ENCODE measurements at regions not wholly inside any gene's neighbourhood (a gene's known extent, or its start where the extent isn't known, plus 50 kb on each side); places are given as distances from the start of the nearest gene placed in this dataset.

GRCh38 chr2:58916063-58916462 is 674.9 kb upstream of the FANCL start:
- POLR2A ChIA-PET: no interaction called here
- Histone ChIP-seq H3K4me2 (replicated peaks; ENCODE audit: low read depth, low read length, poor library complexity, severe bottlenecking) (no peak overlapping the region), H3K9ac (ENCODE audit: low read length) (no peak overlapping the region), H3K4me3 (ENCODE audit: control extremely low read depth in 1 of 5, extremely low read depth in 1 of 5, insufficient read depth in 1 of 5, low read depth in 2 of 5, low read length in 4 of 5) (no peak overlapping the region), H3K27me3 (replicated peaks in 1 of 4; ENCODE audit: control extremely low read depth in 1 of 4, control insufficient read depth in 3 of 4, insufficient read depth in 4 of 4, low read length in 3 of 4) (no peaks in the 10 kb centered on the region), H2AFZ (ENCODE audit: insufficient read depth, low read depth, low read length, poor library complexity, severe bottlenecking) (no peak overlapping the region), H3K4me1 (ENCODE audit: control insufficient read depth in 2 of 2, insufficient read depth in 2 of 2, low read length in 2 of 2) (no peaks in the 10 kb centered on the region), H3K79me2 (ENCODE audit: control insufficient read depth, insufficient read depth, low read length) (no peaks in the 10 kb centered on the region), H3K27ac (ENCODE audit: low read length in 2 of 2) (no peak overlapping the region), H4K20me1 (ENCODE audit: control insufficient read depth, insufficient read depth, low read length, poor library complexity, severe bottlenecking) (no peaks in the 10 kb centered on the region), H3K36me3 (replicated peaks in 1 of 2; ENCODE audit: control extremely low read depth in 1 of 2, control insufficient read depth in 1 of 2, extremely low read depth in 1 of 2, insufficient read depth in 2 of 2, low read length in 1 of 2) (no peaks in the 10 kb centered on the region), H3K9me3 (ENCODE audit: control extremely low read depth in 1 of 3, control insufficient read depth in 2 of 3, insufficient read depth in 1 of 3, low read length in 2 of 3) (no peaks in the 10 kb centered on the region)
- intact Hi-C loops (cut with micrococcal nuclease): no loop called here
- CTCF ChIA-PET: no interaction called here
- no peak for ATAC-seq (ENCODE audit: low read depth)
- Mint-ChIP-seq H3K27ac (no peak overlapping the region), H3K4me1 (no peaks in the 10 kb centered on the region), H3K27me3 (peaks cover 4% of the 10 kb centered on the region), H3K9me3 (ENCODE audit: insufficient read depth) (no peaks in the 10 kb centered on the region), H3K4me3 (no peak overlapping the region)
- TF ChIP-seq EZH2 (IDR thresholded peaks at IDR 0.05; ENCODE audit: borderline replicate concordance, insufficient read depth, low read depth, low read length, poor library complexity, severe bottlenecking) (no peak), CTCF (IDR thresholded peaks at IDR 0.05) (no peak)
- DNase-seq: no peak
- WGBS (ENCODE audit: insufficient coverage): 75% methylated on average over 1 of the region's 3 CpGs

GRCh38 chr2:58914733-58915505 is 673.8 kb upstream of the FANCL start:
- intact Hi-C loops (cut with micrococcal nuclease): no loop called here
- H2AFZ ChIP-seq (ENCODE audit: insufficient read depth, low read depth, low read length, poor library complexity, severe bottlenecking): no peak overlapping the region
- POLR2A ChIA-PET: no interaction called here
- ATAC-seq (ENCODE audit: low read depth) (no peak), DNase-seq (no peak)
- no peak overlapping the region for H3K27ac Mint-ChIP-seq
- H3K4me3 ChIP-seq (ENCODE audit: control extremely low read depth in 1 of 5, extremely low read depth in 1 of 5, insufficient read depth in 1 of 5, low read depth in 2 of 5, low read length in 4 of 5): no peak overlapping the region
- H3K9ac ChIP-seq (ENCODE audit: low read length): no peak overlapping the region
- no peak for TF ChIP-seq CTCF (IDR thresholded peaks at IDR 0.05)
- TF ChIP-seq EZH2 (IDR thresholded peaks at IDR 0.05; ENCODE audit: borderline replicate concordance, insufficient read depth, low read depth, low read length, poor library complexity, severe bottlenecking): no peak
- H3K4me2 ChIP-seq (replicated peaks; ENCODE audit: low read depth, low read length, poor library complexity, severe bottlenecking): no peak overlapping the region
- 100% methylated on average over 3 of the region's 6 CpGs for WGBS (ENCODE audit: insufficient coverage)
- H3K4me1 Mint-ChIP-seq: no peaks in the 10 kb centered on the region
- H3K27me3 Mint-ChIP-seq: peaks cover 4% of the 10 kb centered on the region
- no peaks in the 10 kb centered on the region for H3K9me3 Mint-ChIP-seq (ENCODE audit: insufficient read depth)
- no peaks in the 10 kb centered on the region for H3K4me1 ChIP-seq (ENCODE audit: control insufficient read depth in 2 of 2, insufficient read depth in 2 of 2, low read length in 2 of 2)
- no peak overlapping the region for H3K27ac ChIP-seq (ENCODE audit: low read length in 2 of 2)
- H3K36me3 ChIP-seq (replicated peaks in 1 of 2; ENCODE audit: control extremely low read depth in 1 of 2, control insufficient read depth in 1 of 2, extremely low read depth in 1 of 2, insufficient read depth in 2 of 2, low read length in 1 of 2): no peaks in the 10 kb centered on the region
- CTCF ChIA-PET: no interaction called here
- H3K4me3 Mint-ChIP-seq: no peak overlapping the region
- H3K27me3 ChIP-seq (replicated peaks in 1 of 4; ENCODE audit: control extremely low read depth in 1 of 4, control insufficient read depth in 3 of 4, insufficient read depth in 4 of 4, low read length in 3 of 4): no peaks in the 10 kb centered on the region
- no peaks in the 10 kb centered on the region for H4K20me1 ChIP-seq (ENCODE audit: control insufficient read depth, insufficient read depth, low read length, poor library complexity, severe bottlenecking)
- H3K9me3 ChIP-seq (ENCODE audit: control extremely low read depth in 1 of 3, control insufficient read depth in 2 of 3, insufficient read depth in 1 of 3, low read length in 2 of 3): no peaks in the 10 kb centered on the region
- no peaks in the 10 kb centered on the region for H3K79me2 ChIP-seq (ENCODE audit: control insufficient read depth, insufficient read depth, low read length)
